H1 (cell line): ENCODE measurements at regions not wholly inside any gene's neighbourhood (a gene's known extent, or its start where the extent isn't known, plus 50 kb on each side); places are given as distances from the start of the nearest gene placed in this dataset.

Source experiments
- CEBPB ChIP-seq: IDR thresholded peaks from 2 replicates; pipeline ENCODE4 v1.6.1; 2012; ENCODE audit warnings: low read depth, low read length
- CREB1 ChIP-seq: IDR thresholded peaks from 2 replicates; pipeline ENCODE4 v1.6.1; 2012; ENCODE audit warnings: inconsistent platforms
- CTBP2 ChIP-seq: IDR thresholded peaks from 2 replicates; pipeline ENCODE4 v1.7.0; 2011; ENCODE audit warnings: borderline replicate concordance, mild to moderate bottlenecking, moderate library complexity, mixed read lengths, low read length; ENCODE audit not compliant: insufficient read depth, insufficient read length
- HDAC2 ChIP-seq, 2 experiments: fragments of 300-600 bp in 1 of 2; sonication (generic) in 1 of 2; IDR thresholded peaks; 2 replicates each; pipeline ENCODE4 v1.6.1; 2011 to 2012; ENCODE audit warnings: low read depth in 2 of 2, low read length in 2 of 2, mild to moderate bottlenecking in 2 of 2, moderate library complexity in 2 of 2, borderline replicate concordance in 1 of 2, inconsistent platforms in 1 of 2
- RNF2 ChIP-seq: fragments of 200-900, 300-1000 bp; sonication (generic); IDR thresholded peaks from 2 replicates; pipeline ENCODE4 v1.7.1; 2016; ENCODE audit warnings: borderline replicate concordance, low read depth, mild to moderate bottlenecking, antibody characterized with exemption, low read length; ENCODE audit not compliant: poor library complexity, severe bottlenecking; ENCODE audit errors: missing control alignments
- TCF12 ChIP-seq: IDR thresholded peaks from 2 replicates; pipeline ENCODE4 v1.6.1; 2011; ENCODE audit warnings: low read depth, mild to moderate bottlenecking, low read length
- TF ChIP-seq, protein P1 (sequence below): fragments of 300-600 bp; sonication (generic); IDR thresholded peaks from 2 replicates; pipeline ENCODE4 v1.7.1; 2012; ENCODE audit warnings: low read length, moderate library complexity, mild to moderate bottlenecking, inconsistent platforms; ENCODE audit not compliant: insufficient replicate concordance

DNA sequence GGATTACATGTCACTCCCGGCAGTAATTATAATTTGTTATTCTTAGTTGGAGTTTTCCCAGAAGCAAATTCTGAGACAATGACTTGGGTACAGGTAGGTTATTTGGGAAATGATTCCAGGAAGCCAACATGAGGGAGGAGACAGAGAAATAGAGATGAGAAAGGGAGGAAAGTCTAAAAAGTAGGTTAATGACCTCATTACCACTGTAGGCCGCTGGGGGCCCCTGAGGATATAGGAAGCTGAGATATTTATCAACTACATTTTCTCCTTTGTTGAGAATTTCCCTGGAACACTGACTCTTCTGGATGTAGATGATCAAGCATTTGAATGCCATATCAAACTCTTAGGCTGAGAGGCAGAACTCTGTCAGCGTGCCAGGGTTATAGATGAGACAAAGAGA is 284.3 kb downstream of the ICOS start (continued):
- TF ChIP-seq, protein P1, sequence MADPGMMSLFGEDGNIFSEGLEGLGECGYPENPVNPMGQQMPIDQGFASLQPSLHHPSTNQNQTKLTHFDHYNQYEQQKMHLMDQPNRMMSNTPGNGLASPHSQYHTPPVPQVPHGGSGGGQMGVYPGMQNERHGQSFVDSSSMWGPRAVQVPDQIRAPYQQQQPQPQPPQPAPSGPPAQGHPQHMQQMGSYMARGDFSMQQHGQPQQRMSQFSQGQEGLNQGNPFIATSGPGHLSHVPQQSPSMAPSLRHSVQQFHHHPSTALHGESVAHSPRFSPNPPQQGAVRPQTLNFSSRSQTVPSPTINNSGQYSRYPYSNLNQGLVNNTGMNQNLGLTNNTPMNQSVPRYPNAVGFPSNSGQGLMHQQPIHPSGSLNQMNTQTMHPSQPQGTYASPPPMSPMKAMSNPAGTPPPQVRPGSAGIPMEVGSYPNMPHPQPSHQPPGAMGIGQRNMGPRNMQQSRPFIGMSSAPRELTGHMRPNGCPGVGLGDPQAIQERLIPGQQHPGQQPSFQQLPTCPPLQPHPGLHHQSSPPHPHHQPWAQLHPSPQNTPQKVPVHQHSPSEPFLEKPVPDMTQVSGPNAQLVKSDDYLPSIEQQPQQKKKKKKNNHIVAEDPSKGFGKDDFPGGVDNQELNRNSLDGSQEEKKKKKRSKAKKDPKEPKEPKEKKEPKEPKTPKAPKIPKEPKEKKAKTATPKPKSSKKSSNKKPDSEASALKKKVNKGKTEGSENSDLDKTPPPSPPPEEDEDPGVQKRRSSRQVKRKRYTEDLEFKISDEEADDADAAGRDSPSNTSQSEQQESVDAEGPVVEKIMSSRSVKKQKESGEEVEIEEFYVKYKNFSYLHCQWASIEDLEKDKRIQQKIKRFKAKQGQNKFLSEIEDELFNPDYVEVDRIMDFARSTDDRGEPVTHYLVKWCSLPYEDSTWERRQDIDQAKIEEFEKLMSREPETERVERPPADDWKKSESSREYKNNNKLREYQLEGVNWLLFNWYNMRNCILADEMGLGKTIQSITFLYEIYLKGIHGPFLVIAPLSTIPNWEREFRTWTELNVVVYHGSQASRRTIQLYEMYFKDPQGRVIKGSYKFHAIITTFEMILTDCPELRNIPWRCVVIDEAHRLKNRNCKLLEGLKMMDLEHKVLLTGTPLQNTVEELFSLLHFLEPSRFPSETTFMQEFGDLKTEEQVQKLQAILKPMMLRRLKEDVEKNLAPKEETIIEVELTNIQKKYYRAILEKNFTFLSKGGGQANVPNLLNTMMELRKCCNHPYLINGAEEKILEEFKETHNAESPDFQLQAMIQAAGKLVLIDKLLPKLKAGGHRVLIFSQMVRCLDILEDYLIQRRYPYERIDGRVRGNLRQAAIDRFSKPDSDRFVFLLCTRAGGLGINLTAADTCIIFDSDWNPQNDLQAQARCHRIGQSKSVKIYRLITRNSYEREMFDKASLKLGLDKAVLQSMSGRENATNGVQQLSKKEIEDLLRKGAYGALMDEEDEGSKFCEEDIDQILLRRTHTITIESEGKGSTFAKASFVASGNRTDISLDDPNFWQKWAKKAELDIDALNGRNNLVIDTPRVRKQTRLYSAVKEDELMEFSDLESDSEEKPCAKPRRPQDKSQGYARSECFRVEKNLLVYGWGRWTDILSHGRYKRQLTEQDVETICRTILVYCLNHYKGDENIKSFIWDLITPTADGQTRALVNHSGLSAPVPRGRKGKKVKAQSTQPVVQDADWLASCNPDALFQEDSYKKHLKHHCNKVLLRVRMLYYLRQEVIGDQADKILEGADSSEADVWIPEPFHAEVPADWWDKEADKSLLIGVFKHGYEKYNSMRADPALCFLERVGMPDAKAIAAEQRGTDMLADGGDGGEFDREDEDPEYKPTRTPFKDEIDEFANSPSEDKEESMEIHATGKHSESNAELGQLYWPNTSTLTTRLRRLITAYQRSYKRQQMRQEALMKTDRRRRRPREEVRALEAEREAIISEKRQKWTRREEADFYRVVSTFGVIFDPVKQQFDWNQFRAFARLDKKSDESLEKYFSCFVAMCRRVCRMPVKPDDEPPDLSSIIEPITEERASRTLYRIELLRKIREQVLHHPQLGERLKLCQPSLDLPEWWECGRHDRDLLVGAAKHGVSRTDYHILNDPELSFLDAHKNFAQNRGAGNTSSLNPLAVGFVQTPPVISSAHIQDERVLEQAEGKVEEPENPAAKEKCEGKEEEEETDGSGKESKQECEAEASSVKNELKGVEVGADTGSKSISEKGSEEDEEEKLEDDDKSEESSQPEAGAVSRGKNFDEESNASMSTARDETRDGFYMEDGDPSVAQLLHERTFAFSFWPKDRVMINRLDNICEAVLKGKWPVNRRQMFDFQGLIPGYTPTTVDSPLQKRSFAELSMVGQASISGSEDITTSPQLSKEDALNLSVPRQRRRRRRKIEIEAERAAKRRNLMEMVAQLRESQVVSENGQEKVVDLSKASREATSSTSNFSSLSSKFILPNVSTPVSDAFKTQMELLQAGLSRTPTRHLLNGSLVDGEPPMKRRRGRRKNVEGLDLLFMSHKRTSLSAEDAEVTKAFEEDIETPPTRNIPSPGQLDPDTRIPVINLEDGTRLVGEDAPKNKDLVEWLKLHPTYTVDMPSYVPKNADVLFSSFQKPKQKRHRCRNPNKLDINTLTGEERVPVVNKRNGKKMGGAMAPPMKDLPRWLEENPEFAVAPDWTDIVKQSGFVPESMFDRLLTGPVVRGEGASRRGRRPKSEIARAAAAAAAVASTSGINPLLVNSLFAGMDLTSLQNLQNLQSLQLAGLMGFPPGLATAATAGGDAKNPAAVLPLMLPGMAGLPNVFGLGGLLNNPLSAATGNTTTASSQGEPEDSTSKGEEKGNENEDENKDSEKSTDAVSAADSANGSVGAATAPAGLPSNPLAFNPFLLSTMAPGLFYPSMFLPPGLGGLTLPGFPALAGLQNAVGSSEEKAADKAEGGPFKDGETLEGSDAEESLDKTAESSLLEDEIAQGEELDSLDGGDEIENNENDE, result no peak
- TF ChIP-seq CTBP2, result no peak
- TF ChIP-seq CEBPB, result no peak
- TF ChIP-seq TCF12, result no peak
- no peak for TF ChIP-seq RNF2
- no peak for TF ChIP-seq CREB1
- no peak for TF ChIP-seq HDAC2 (IDR thresholded peaks at IDR 0.05; ENCODE audit: borderline replicate concordance in 1 of 2, low read depth in 2 of 2, low read length in 2 of 2)
